Colonic mucosa (tissue), 4 donors: ENCODE measurements at regions not wholly inside any gene's neighbourhood (a gene's known extent, or its start where the extent isn't known, plus 50 kb on each side); places are given as distances from the start of the nearest gene placed in this dataset.
"Not testable (repeated sequence)": the region's sequence is repeated elsewhere in the genome, so short reads cannot be mapped to it uniquely, and the experiment has no call there.

Experiments used
- DNase-seq: peaks from one replicate; pipeline ENCODE4 v3.0.0-alpha.2; 2020
- H3K27ac ChIP-seq: fragments of 200-600 bp; one replicate; pipeline ENCODE4 v1.8.0; 2021
- H3K27me3 ChIP-seq: fragments of 200-600 bp; one replicate; pipeline ENCODE4 v1.8.0; 2021
- H3K36me3 ChIP-seq: fragments of 200-600 bp; one replicate; pipeline ENCODE4 v1.8.0; 2021
- H3K4me1 ChIP-seq: fragments of 200-600 bp; one replicate; pipeline ENCODE4 v1.8.0; 2021; ENCODE audit warnings: mild to moderate bottlenecking
- H3K4me3 ChIP-seq: fragments of 200-600 bp; one replicate; pipeline ENCODE4 v1.8.0; 2021
- H3K9ac ChIP-seq, 2 donors: one replicate each; pipeline ENCODE4 v1.7.0; 2013; ENCODE audit warnings: control low read depth in 2 of 2, low read depth in 2 of 2, low read length in 2 of 2
- H3K9me3 ChIP-seq: fragments of 200-600 bp; one replicate; pipeline ENCODE4 v1.8.0; 2021
- intact Hi-C: fragments of 100-400 bp; cut with DNase I; formaldehyde crosslinking; loops from one replicate; pipeline ENCODE4 v1.14.1; 2022
- TF ChIP-seq, protein P1 (sequence below): fragments of 200-600 bp; IDR thresholded peaks from one replicate; pipeline ENCODE4 v1.8.0; 2022; ENCODE audit warnings: antibody characterized with exemption, mild to moderate bottlenecking
- donor health status: healthy.
- donor health status: DM: no; HTN: no; CAD: no.
- donor health status: DM: no; HTN: no; CAD: no.

DNA sequence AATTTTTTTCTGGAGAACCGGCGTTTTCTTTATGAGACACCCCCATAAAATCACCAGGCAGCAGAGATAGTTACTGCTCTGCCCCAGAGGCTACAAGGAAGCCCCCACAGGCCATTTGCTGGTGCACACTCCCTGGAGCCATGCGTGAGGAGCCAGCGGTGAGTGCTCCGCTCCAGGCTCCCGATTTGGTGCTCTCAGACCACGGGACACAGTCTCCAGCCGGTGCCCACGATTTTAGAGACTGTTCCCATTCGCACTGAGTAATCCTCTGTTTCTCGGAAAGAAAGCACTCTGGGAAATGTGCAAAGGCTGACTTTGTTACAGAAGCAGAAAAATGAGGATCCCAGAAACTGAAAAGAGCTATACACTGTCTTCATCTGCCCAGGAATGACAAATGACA, 104.9 kb downstream of the RNASET2 start:
- intact Hi-C loops, result no loop called here
- no peaks in the 10 kb centered on the region for H3K9me3 ChIP-seq
- H3K36me3 ChIP-seq, result no peaks in the 10 kb centered on the region
- H3K4me3 ChIP-seq, result no peak overlapping the region
- no peak overlapping the region for H3K9ac ChIP-seq
- H3K27me3 ChIP-seq, result no peaks in the 10 kb centered on the region
- no peak overlapping the region for H3K27ac ChIP-seq
- H3K4me1 ChIP-seq, result no peaks in the 10 kb centered on the region
- DNase-seq, result no peak
- TF ChIP-seq, protein P1, sequence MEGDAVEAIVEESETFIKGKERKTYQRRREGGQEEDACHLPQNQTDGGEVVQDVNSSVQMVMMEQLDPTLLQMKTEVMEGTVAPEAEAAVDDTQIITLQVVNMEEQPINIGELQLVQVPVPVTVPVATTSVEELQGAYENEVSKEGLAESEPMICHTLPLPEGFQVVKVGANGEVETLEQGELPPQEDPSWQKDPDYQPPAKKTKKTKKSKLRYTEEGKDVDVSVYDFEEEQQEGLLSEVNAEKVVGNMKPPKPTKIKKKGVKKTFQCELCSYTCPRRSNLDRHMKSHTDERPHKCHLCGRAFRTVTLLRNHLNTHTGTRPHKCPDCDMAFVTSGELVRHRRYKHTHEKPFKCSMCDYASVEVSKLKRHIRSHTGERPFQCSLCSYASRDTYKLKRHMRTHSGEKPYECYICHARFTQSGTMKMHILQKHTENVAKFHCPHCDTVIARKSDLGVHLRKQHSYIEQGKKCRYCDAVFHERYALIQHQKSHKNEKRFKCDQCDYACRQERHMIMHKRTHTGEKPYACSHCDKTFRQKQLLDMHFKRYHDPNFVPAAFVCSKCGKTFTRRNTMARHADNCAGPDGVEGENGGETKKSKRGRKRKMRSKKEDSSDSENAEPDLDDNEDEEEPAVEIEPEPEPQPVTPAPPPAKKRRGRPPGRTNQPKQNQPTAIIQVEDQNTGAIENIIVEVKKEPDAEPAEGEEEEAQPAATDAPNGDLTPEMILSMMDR, result no peak

DNA sequence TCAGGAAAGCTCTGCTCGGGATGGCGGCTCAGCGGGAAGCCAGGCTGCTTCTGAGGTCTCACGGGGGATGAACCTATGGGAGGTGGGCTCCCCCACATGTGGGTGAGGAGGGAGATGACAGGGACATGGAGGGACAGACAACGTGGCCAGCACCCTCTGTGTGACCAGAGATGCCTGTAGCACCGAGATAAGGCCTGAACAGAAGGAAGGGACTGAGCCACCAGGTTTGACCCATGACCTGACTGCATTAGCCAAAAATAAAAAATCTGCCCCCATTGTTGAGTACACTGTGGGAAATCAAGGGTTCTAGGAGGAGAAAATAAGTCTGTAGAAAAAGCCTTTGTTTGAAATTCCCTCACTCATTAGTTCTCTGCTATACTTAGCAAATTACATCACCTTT, 105.7 kb downstream of the RNASET2 start:
- H3K36me3 ChIP-seq, result no peaks in the 10 kb centered on the region
- no peak overlapping the region for H3K4me3 ChIP-seq
- H3K9ac ChIP-seq, result no peak overlapping the region
- no peaks in the 10 kb centered on the region for H3K27me3 ChIP-seq
- H3K4me1 ChIP-seq, result no peaks in the 10 kb centered on the region
- TF ChIP-seq, protein P1, result no peak
- DNase-seq, result no peak
- intact Hi-C loops, result no loop called here
- H3K27ac ChIP-seq, result no peak overlapping the region
- no peaks in the 10 kb centered on the region for H3K9me3 ChIP-seq

DNA sequence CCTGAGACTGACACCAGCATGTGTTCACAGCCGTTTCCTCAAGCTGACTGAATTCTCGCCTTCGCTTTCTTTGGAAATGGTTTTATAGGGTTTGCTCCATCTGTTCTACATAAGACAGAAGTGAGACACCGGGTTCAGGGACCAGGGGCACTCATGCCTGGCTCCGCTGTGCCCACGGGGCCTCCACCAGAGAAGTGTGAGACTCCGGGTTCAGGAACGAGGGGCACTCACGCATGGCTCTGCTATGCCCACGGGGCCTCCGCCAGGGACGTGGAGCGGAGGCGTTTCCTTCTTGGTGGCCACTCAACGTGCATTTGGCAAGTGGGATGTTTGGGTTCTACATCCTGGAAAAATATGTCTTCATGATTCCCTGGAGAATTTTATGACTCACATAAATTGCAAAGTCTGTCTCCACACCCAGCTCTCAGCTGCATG, 106.6 kb downstream of the RNASET2 start:
- H3K27me3 ChIP-seq, result no peaks in the 10 kb centered on the region
- no peaks in the 10 kb centered on the region for H3K4me1 ChIP-seq
- TF ChIP-seq, protein P1, result no peak
- intact Hi-C loops, result no loop called here
- no peak overlapping the region for H3K27ac ChIP-seq
- no peaks in the 10 kb centered on the region for H3K9me3 ChIP-seq
- H3K9ac ChIP-seq, result no peak overlapping the region
- H3K4me3 ChIP-seq, result no peak overlapping the region
- H3K36me3 ChIP-seq, result no peaks in the 10 kb centered on the region
- no peak for DNase-seq

DNA sequence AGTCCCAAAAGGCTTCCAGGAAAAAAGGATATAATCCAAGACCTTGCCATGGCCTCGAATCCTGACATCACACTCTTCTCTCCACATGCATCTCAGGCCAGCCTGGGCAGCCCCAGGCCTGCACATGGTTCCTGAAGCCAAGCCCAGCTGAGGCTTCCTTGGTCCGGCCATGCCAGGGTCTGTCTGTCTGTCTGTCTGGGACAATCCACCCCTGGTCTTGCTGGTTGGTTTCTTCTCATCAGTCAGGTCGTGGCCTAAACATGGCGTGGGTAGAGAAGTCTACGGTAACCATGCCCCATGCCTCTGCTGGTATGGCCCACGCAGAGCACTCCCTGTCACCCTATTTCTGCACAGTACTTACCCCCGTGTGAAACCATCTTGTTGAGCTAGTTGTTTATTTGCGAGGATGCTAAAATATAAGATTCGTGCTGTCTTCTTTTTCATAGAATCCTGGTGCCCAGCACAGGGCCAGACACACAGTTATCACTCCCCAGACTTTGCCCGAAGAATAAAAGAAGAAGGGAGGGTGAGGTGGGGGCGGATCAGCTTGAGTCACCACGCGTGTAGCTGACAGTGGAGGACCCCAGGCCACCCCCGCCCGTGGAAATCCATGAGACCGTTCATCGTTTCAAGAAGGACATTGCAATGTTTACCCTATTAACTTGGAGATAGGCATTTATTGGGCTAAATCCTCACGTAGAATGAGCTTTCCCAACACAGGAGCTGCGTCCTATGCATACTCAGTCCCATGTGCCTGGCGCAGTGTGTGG, 107.2 kb downstream of the RNASET2 start:
- TF ChIP-seq, protein P1, result no peak
- H3K4me1 ChIP-seq, result no peaks in the 10 kb centered on the region
- no peaks in the 10 kb centered on the region for H3K36me3 ChIP-seq
- intact Hi-C loops, result no loop called here
- H3K27ac ChIP-seq, result no peak overlapping the region
- no peaks in the 10 kb centered on the region for H3K9me3 ChIP-seq
- H3K27me3 ChIP-seq, result no peaks in the 10 kb centered on the region
- H3K4me3 ChIP-seq, result no peak overlapping the region
- no peak for DNase-seq
- H3K9ac ChIP-seq, result no peak overlapping the region

DNA sequence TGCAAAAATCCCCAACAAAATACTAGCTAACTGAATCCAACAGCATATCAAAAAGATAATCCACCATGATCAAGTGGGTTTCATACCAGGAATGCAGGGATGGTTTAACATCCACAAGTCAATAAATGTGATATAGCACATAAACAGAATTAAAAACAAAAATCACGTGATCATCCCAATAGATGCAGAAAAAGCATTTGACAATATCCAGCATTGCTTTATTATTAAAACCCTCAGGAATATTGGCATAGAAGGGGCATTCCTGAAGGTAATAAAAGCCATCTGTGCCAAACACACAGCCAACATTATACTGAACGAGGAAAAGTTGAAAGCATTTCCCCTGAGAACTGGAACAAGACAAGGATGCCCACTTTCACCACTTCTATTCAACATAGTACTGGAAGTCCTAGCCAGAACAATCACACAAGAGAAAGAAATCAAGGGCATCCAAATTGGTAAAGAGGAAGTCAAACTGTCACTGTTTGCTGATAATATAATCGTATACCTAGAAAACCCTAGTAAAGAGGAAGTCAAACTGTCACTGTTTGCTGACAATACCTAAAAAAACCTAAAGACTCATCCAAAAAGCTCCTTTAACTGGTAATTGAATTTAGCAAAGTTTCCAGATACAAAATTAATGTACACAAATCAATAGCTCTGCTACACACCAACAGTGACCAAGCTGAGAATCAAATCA, 109.8 kb downstream of the RNASET2 start:
- H3K9me3 ChIP-seq, H3K36me3 ChIP-seq, H3K27me3 ChIP-seq, H3K9ac ChIP-seq, intact Hi-C loops, H3K4me1 ChIP-seq, H3K4me3 ChIP-seq, H3K27ac ChIP-seq, DNase-seq: not testable (repeated sequence)

DNA sequence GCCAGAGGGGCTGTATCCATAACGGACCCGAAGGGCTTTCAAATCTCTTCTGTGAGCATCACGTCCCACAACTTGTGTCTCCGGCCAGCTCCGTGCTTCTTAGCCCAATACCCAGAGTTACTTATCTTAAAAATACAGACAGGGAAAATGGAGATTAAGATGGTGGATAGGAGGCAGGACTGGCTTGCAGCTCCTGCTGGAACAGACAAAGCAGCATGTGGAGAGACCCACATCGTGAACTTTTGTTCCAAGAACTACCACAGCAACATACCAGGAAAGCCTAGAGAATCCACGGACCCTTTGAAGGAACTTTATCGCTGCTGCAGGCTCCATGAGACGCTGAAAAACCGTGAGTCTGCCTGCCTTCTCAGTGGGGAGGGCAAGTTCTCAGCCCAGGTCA, 113.7 kb downstream of the RNASET2 start:
- Histone ChIP-seq H3K27ac (no peak overlapping the region), H3K27me3 (no peaks in the 10 kb centered on the region), H3K4me1 (no peaks in the 10 kb centered on the region), H3K9me3 (no peaks in the 10 kb centered on the region), H3K9ac (no peak overlapping the region), H3K4me3 (no peak overlapping the region), H3K36me3 (no peaks in the 10 kb centered on the region)
- TF ChIP-seq, protein P1, result no peak
- DNase-seq, result no peak
- intact Hi-C loops, result no loop called here
